Heart left ventricle (tissue), 13 donors: ENCODE measurements at regions not wholly inside any gene's neighbourhood (a gene's known extent, or its start where the extent isn't known, plus 50 kb on each side); places are given as distances from the start of the nearest gene placed in this dataset.

Source experiments
- CTCF ChIP-seq, 12 donors: fragments of 200-600 bp; sonication (generic) in 4 of 12; IDR thresholded peaks; one replicate each; pipeline versions ENCODE4 v1.5.0 to v1.8.0; 2018 to 2022; ENCODE audit warnings: antibody characterized with exemption in 12 of 12, mild to moderate bottlenecking in 5 of 12
- POLR2A ChIP-seq, 2 donors: fragments of 450-650 bp; IDR thresholded peaks; one replicate each; pipeline ENCODE4 v1.6.1; 2017; ENCODE audit warnings: antibody characterized with exemption in 2 of 2, mild to moderate bottlenecking in 2 of 2, moderate library complexity in 2 of 2
- donor health status: ischemic (EF 13 %, LVEDD 7.1; RV severe dilation, severe dysfunction).
- donor health status: DM: no; HTN: yes; CAD: no.
- donor health status: DM: no; HTN: no; CAD: no.
- donor health status: ischemic (EF 25% LVEDD 6.9; RV normal size, moderate dysfunction).
- donor health status: ischemic (EF 25% LVEDD 5.7; RV mildly dilated, moderate dysfunction).
- donor health status: ischemic (EF 35%, LVEDD 5.7; RV mildly dilated, moderate dysfunction).
- donor health status: nonischemic (EF 11% LVEDD 7.7; RV severe dilation, severe dysfunction).
- donor health status: DM: yes; HTN: yes; CAD: no.
- donor health status: PGD.
- donor health status: ischemic (EF 29% LVEDD 5.4; RV normal size, mild dysfunction).
- donor health status: nonischemic (EF 23%, LVEDD 6.1; RV moderate dilation, normal function).

GRCh38 chr3:55190331-55190730 is 262.5 kb upstream of the LRTM1 start:
- TF ChIP-seq CTCF (IDR thresholded peaks at IDR 0.05) (no peak), POLR2A (IDR thresholded peaks at IDR 0.05) (no peak)
